Right atrium auricular region (tissue), 2 donors: ENCODE measurements at regions not wholly inside any gene's neighbourhood (a gene's known extent, or its start where the extent isn't known, plus 50 kb on each side); places are given as distances from the start of the nearest gene placed in this dataset.

Experiments used
- DNase-seq: peaks from one replicate; pipeline ENCODE4 v3.0.0-alpha.2; 2019; ENCODE audit warnings: low spot score
- H3K27ac ChIP-seq, 2 donors: fragments of 200-600 bp; sonication (generic); 1 replicate in 1 of 2; 2 replicates in 1 of 2; pipeline ENCODE4 v1.5.1; 2016 to 2019
- H3K27me3 ChIP-seq, 2 donors: fragments of 200-600 bp; sonication (generic); one replicate each; pipeline versions ENCODE4 v1.5.1 to v1.6.0; 2017 to 2019
- H3K36me3 ChIP-seq: fragments of 200-600 bp; sonication (generic); one replicate; pipeline ENCODE4 v1.5.1; 2016
- H3K4me1 ChIP-seq, 2 donors: fragments of 200-600 bp; sonication (generic); one replicate each; pipeline versions ENCODE4 v1.5.1 to v1.6.0; 2017 to 2019
- H3K4me3 ChIP-seq, 2 donors: fragments of 200-600 bp; sonication (generic); 1 replicate in 1 of 2; 2 replicates in 1 of 2; pipeline ENCODE4 v1.5.1; 2017 to 2019; ENCODE audit warnings: mild to moderate bottlenecking in 1 of 2, moderate library complexity in 1 of 2
- H3K9me3 ChIP-seq, 2 donors: fragments of 200-600 bp; sonication (generic); one replicate each; pipeline ENCODE4 v1.5.1; 2019
- CTCF ChIP-seq, 2 donors: fragments of 200-600 bp; sonication (generic); IDR thresholded peaks; one replicate each; pipeline ENCODE4 v1.5.1; 2019; ENCODE audit warnings: antibody characterized with exemption in 2 of 2

GRCh38 chr7:12913002-12913401, 225.6 kb downstream of the ARL4A start:
- Histone ChIP-seq H3K4me1 (no peaks in the 10 kb centered on the region), H3K4me3 (no peak overlapping the region), H3K9me3 (no peaks in the 10 kb centered on the region), H3K36me3 (no peaks in the 10 kb centered on the region), H3K27me3 (no peaks in the 10 kb centered on the region), H3K27ac (no peak overlapping the region)
- no peak for TF ChIP-seq CTCF (IDR thresholded peaks at IDR 0.05)
- no peak for DNase-seq

- Histone ChIP-seq H3K4me3 (no peak overlapping the region), H3K9me3 (no peaks in the 10 kb centered on the region), H3K4me1 (no peaks in the 10 kb centered on the region), H3K27me3 (no peaks in the 10 kb centered on the region), H3K27ac (no peak overlapping the region), H3K36me3 (no peaks in the 10 kb centered on the region)
- DNase-seq: no peak
- no peak for TF ChIP-seq CTCF (IDR thresholded peaks at IDR 0.05)
Measured at GRCh38 chr7:12917801-12918200, 230.4 kb downstream of the ARL4A start.

GRCh38 chr7:12921751-12922345, 234.4 kb downstream of the ARL4A start:
- H3K4me1 ChIP-seq: no peaks in the 10 kb centered on the region
- H3K27ac ChIP-seq: no peak overlapping the region
- no peak for DNase-seq
- no peaks in the 10 kb centered on the region for H3K36me3 ChIP-seq
- H3K27me3 ChIP-seq: no peaks in the 10 kb centered on the region
- no peak overlapping the region for H3K4me3 ChIP-seq
- no peaks in the 10 kb centered on the region for H3K9me3 ChIP-seq
- TF ChIP-seq CTCF (IDR thresholded peaks at IDR 0.05): no peak

DNA sequence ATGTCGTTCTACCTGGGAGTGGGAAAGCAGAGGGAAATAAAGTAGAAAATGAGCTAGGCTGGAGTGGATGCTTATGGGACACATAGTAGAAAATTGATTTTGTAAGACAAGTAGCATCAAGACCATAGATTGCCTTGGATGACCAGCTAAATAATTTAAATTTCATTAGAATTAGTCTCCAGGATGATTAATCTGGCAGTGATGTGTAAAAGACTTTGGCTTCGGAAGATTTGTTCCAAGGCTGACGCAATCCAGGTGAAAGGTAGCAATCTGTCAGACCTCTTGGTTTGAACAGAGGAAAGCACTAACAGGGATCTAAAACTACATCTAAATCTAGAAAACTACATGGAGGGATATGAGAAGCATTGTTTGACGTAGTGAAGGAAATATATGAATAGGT, 236.5 kb downstream of the ARL4A start:
- no peak for DNase-seq
- TF ChIP-seq CTCF (IDR thresholded peaks at IDR 0.05): no peak
- no peaks in the 10 kb centered on the region for H3K4me1 ChIP-seq
- H3K9me3 ChIP-seq: no peaks in the 10 kb centered on the region
- no peak overlapping the region for H3K27ac ChIP-seq
- H3K4me3 ChIP-seq: no peak overlapping the region
- no peaks in the 10 kb centered on the region for H3K36me3 ChIP-seq
- H3K27me3 ChIP-seq: no peaks in the 10 kb centered on the region

DNA sequence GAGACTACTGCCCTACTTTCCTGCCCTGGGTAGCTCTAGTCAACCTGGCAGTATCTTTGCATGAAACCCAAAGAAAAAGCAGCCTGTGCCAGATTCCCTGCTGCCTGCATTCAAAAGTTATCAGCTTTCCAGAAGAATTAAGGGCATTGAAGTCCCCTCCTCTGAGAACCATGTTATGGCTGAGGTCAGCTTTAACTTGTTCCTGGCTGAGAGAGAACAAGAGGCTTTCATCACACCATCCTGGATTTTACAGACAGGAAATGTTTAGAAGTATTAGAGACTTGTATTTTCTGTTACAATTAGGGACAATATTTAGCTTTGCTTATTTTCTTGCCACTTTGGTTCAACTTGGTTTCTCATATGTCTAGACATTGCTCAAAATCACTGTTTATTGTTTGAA, 238.8 kb downstream of the ARL4A start:
- TF ChIP-seq CTCF (IDR thresholded peaks at IDR 0.05): no peak
- no peak overlapping the region for H3K4me3 ChIP-seq
- no peak overlapping the region for H3K27ac ChIP-seq
- no peaks in the 10 kb centered on the region for H3K9me3 ChIP-seq
- no peaks in the 10 kb centered on the region for H3K27me3 ChIP-seq
- H3K4me1 ChIP-seq: peaks cover 0 to 4% of the 10 kb centered on the region in 2 donors
- H3K36me3 ChIP-seq: no peaks in the 10 kb centered on the region
- DNase-seq: no peak
